ENCODE measurements at regions not wholly inside any gene's neighbourhood (a gene's known extent, or its start where the extent isn't known, plus 50 kb on each side); places are given as distances from the start of the nearest gene placed in this dataset.

DNA sequence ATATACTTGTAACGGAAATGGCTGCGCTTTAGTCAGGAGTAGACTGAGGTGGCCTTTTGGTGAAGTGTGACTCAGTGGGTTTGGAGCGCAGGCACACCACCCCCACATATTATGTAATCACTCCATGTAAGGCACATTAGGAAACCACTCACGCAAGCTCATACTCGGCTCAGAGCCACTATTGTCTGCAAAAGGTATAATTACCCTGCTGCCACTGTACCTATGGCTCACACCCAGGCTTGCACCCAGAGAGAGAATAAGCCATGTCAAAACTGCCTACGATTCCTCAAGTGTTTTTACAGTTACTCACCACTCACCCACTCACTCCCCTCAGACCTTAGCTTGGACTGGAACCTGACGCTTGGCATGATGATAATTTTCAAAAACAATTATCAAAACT lies 611.9 kb upstream of the CCDC54 start:
- Histone ChIP-seq H3K27me3 (no peaks in the 10 kb centered on the region), H3K9me3 (no peaks in the 10 kb centered on the region), H3K27ac (no peak overlapping the region), H3K36me3 (no peaks in the 10 kb centered on the region), H3K4me1 (no peaks in the 10 kb centered on the region), H3K4me3 (no peak overlapping the region)
- ATAC-seq (no peak), FAIRE-seq (no peak), DNase-seq (no peak)
- intact Hi-C loops (cut with DNase I) = no loop called here
- WGBS, 2 donors = 69 to 83% methylated on average over 7 of the region's 7 CpGs
- TF ChIP-seq, protein P1, sequence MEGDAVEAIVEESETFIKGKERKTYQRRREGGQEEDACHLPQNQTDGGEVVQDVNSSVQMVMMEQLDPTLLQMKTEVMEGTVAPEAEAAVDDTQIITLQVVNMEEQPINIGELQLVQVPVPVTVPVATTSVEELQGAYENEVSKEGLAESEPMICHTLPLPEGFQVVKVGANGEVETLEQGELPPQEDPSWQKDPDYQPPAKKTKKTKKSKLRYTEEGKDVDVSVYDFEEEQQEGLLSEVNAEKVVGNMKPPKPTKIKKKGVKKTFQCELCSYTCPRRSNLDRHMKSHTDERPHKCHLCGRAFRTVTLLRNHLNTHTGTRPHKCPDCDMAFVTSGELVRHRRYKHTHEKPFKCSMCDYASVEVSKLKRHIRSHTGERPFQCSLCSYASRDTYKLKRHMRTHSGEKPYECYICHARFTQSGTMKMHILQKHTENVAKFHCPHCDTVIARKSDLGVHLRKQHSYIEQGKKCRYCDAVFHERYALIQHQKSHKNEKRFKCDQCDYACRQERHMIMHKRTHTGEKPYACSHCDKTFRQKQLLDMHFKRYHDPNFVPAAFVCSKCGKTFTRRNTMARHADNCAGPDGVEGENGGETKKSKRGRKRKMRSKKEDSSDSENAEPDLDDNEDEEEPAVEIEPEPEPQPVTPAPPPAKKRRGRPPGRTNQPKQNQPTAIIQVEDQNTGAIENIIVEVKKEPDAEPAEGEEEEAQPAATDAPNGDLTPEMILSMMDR (IDR thresholded peaks at IDR 0.05) = no peak

DNA sequence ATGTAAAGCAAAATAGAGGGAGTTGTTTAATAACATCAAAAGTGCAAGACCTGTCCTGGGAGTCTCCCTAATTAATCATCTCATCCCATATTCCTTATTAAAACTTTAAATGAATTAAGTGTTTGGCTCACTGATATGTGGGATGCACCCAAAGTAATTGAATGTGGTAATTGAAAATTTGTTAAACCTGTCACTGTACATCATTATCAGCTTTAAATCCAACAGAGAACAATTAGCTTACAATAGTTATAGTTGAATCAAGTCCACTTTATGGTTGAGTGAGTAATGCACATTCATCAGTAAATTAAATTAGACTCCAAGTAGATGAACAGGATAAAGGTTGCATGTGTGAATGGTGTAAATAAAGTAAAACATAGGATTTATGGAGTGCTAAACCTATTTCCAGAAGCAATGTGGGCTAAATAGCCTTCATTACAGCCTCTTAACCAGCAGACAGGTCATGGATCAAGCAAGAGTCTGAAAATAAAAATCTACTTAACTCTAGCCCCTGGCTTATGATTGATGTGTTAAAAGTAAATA lies 608.2 kb upstream of the CCDC54 start:
- Histone ChIP-seq H3K9me3 (no peaks in the 10 kb centered on the region), H3K27ac (no peak overlapping the region), H3K36me3 (no peaks in the 10 kb centered on the region), H3K4me3 (no peak overlapping the region), H3K4me1 (no peaks in the 10 kb centered on the region), H3K27me3 (no peaks in the 10 kb centered on the region)
- intact Hi-C loops (cut with DNase I) = no loop called here
- TF ChIP-seq, protein P1 (IDR thresholded peaks at IDR 0.05) = no peak
- ATAC-seq = no peak
- FAIRE-seq = no peak
- no peak for DNase-seq

- no peak for FAIRE-seq
- Histone ChIP-seq H3K27me3 (no peaks in the 10 kb centered on the region), H3K27ac (no peak overlapping the region), H3K9me3 (no peaks in the 10 kb centered on the region), H3K36me3 (no peaks in the 10 kb centered on the region), H3K4me3 (no peak overlapping the region), H3K4me1 (no peaks in the 10 kb centered on the region)
- no peak for ATAC-seq
- intact Hi-C loops (cut with DNase I) = no loop called here
- 46 to 85% methylated on average over 1 of the region's 1 CpG for WGBS, 2 donors
- TF ChIP-seq, protein P1 (IDR thresholded peaks at IDR 0.05) = no peak
- no peak for DNase-seq
Measured at GRCh38 chr3:106773795-106774194, 603.4 kb upstream of the CCDC54 start.

GRCh38 chr3:106783231-106783630 lies 594.0 kb upstream of the CCDC54 start:
- TF ChIP-seq, protein P1 (IDR thresholded peaks at IDR 0.05) = no peak
- H3K9me3 ChIP-seq = no peaks in the 10 kb centered on the region
- no peak overlapping the region for H3K27ac ChIP-seq
- H3K4me1 ChIP-seq = no peaks in the 10 kb centered on the region
- H3K4me3 ChIP-seq = no peak overlapping the region
- ATAC-seq (no peak), DNase-seq (no peak), FAIRE-seq (no peak)
- intact Hi-C loops (cut with DNase I) = no loop called here
- H3K36me3 ChIP-seq = no peaks in the 10 kb centered on the region
- H3K27me3 ChIP-seq = no peaks in the 10 kb centered on the region

GRCh38 chr3:106789276-106789675 lies 588.0 kb upstream of the CCDC54 start:
- Histone ChIP-seq H3K27me3 (no peaks in the 10 kb centered on the region), H3K9me3 (no peaks in the 10 kb centered on the region), H3K27ac (no peak overlapping the region), H3K36me3 (no peaks in the 10 kb centered on the region), H3K4me1 (no peaks in the 10 kb centered on the region), H3K4me3 (no peak overlapping the region)
- 63 to 72% methylated on average over 4 of the region's 4 CpGs for WGBS, 2 donors
- TF ChIP-seq, protein P1 (IDR thresholded peaks at IDR 0.05) = no peak
- no peak for ATAC-seq
- intact Hi-C loops (cut with DNase I) = no loop called here
- no peak for DNase-seq
- no peak for FAIRE-seq

All from pancreas (tissue), 10 donors.